ENCODE measurements at regions not wholly inside any gene's neighbourhood (a gene's known extent, or its start where the extent isn't known, plus 50 kb on each side); places are given as distances from the start of the nearest gene placed in this dataset.

GRCh38 chr10:83045731-83046130, 1093.6 kb upstream of the GHITM start:
- TF ChIP-seq CTCF (IDR thresholded peaks at IDR 0.05; ENCODE audit: low read depth, low read length) (no peak), EZH2phosphoT487 (IDR thresholded peaks at IDR 0.05; ENCODE audit: low read depth) (no peak)
